ENCODE measurements at regions not wholly inside any gene's neighbourhood (a gene's known extent, or its start where the extent isn't known, plus 50 kb on each side); places are given as distances from the start of the nearest gene placed in this dataset.
"Not testable (repeated sequence)": the region's sequence is repeated elsewhere in the genome, so short reads cannot be mapped to it uniquely, and the experiment has no call there.

DNA sequence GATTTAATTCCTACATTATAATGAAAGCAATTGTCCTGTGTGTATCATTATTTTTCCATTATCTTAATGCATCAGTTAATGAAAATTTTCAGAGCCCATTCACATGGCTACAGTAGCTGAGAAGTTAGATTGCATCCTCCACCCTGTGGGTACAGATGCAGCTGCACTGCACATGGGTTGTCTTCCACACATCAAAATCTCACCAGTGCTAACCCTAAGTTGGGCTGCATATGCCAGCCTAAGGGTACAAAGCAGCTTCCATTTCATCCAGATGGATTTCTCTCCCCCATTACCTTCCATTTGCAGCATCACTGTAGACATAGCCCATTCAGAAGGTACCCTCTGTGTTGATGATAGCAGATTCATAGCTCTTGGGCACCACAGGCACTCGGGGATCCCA lies 74.7 kb upstream of the WDR11 start:
- no peak overlapping the region for H3K4me3 ChIP-seq
- H3K9ac ChIP-seq (ENCODE audit: insufficient read length) = no peak overlapping the region
- H3K27ac ChIP-seq = no peak overlapping the region
- H3K36me3 ChIP-seq (ENCODE audit: insufficient read depth, low read length) = no peaks in the 10 kb centered on the region
- DNase-seq (ENCODE audit: low read depth, low spot score) = no peak
- H3K9me3 ChIP-seq (ENCODE audit: low read depth, low read length) = no peaks in the 10 kb centered on the region
- TF ChIP-seq EZH2 (IDR thresholded peaks at IDR 0.05) (no peak), POLR2AphosphoS5 (IDR thresholded peaks at IDR 0.05; ENCODE audit: borderline replicate concordance, low read depth, low read length) (no peak), FOXP2 (optimal IDR thresholded peaks at IDR 0.05; ENCODE audit: control extremely low read depth, extremely low read length, insufficient read depth) (no peak)

DNA sequence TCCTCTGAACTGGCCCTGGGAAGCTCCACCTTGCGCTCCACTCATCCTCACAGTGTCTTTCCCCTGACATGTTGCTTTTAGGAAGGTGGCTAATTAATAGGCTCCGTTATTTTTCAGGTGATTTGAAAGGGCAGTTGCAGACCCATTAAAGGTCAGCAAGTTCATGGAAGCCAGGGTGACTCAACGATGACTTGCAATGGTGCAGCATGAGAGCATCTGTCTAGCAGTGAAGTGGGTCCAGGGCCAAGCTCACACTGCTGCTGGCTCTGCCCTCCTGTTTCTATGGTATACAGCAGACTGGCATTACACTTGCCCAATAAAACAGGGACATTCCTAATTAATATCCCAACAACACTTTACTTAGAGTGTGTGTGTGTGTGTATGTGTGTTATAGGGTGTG lies 68.8 kb upstream of the WDR11 start:
- H3K27ac ChIP-seq = no peak overlapping the region
- TF ChIP-seq FOXP2 (optimal IDR thresholded peaks at IDR 0.05; ENCODE audit: control extremely low read depth, extremely low read length, insufficient read depth) = no peak
- TF ChIP-seq EZH2 (IDR thresholded peaks at IDR 0.05) = no peak
- TF ChIP-seq POLR2AphosphoS5 (IDR thresholded peaks at IDR 0.05; ENCODE audit: borderline replicate concordance, low read depth, low read length) = no peak
- no peaks in the 10 kb centered on the region for H3K9me3 ChIP-seq (ENCODE audit: low read depth, low read length)
- H3K4me3 ChIP-seq = no peak overlapping the region
- no peak for DNase-seq (ENCODE audit: low read depth, low spot score)
- H3K36me3 ChIP-seq (ENCODE audit: insufficient read depth, low read length) = no peaks in the 10 kb centered on the region
- H3K9ac ChIP-seq (ENCODE audit: insufficient read length) = no peak overlapping the region

DNA sequence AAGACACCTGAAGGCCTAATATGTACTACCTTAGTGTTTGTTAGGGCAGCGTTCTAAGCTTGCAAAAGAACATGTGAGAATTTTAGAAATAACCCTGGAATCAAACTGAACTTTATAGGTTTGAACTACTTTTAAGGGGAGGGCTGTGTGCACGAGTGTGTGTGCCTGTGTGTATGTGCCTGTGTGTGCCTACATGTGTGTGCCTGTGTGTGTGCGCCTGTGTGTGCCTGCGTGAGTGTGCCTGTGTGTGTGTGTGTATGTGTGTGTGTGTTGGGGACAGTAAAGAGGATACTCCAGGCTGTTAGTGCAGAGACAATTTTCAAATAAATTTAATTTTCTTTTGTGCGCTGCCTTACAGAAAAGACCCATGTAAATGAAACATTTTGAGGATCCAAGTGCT lies 68.1 kb upstream of the WDR11 start:
- TF ChIP-seq FOXP2 (optimal IDR thresholded peaks at IDR 0.05; ENCODE audit: control extremely low read depth, extremely low read length, insufficient read depth) = no peak
- no peak for TF ChIP-seq POLR2AphosphoS5 (IDR thresholded peaks at IDR 0.05; ENCODE audit: borderline replicate concordance, low read depth, low read length)
- TF ChIP-seq EZH2 (IDR thresholded peaks at IDR 0.05) = no peak
- H3K36me3 ChIP-seq (ENCODE audit: insufficient read depth, low read length) = no peaks in the 10 kb centered on the region
- H3K27ac ChIP-seq = no peak overlapping the region
- no peak for DNase-seq (ENCODE audit: low read depth, low spot score)
- no peak overlapping the region for H3K9ac ChIP-seq (ENCODE audit: insufficient read length)
- no peak overlapping the region for H3K4me3 ChIP-seq
- no peaks in the 10 kb centered on the region for H3K9me3 ChIP-seq (ENCODE audit: low read depth, low read length)

DNA sequence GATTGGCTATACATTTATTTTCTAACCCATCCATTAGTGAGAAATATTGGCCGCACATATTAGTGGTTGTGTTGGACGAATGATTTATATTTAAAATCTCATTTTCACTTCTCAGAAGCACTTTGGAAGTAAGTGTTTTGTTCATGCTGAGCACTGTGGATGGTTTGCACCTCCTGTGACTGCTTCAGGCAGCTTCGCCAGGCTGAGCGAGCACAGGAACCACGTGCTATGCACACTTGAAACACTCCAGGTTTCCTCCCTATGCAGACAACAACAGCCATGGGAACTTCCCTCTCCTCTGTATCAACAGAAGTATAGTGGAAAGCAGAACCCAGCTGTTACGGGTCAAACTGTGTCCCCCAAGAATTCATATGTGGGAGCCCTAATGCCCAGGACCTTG lies 67.3 kb upstream of the WDR11 start:
- Histone ChIP-seq H3K4me3 (no peak overlapping the region), H3K9ac (ENCODE audit: insufficient read length) (no peak overlapping the region), H3K9me3 (ENCODE audit: low read depth, low read length) (no peaks in the 10 kb centered on the region), H3K27ac (no peak overlapping the region), H3K36me3 (ENCODE audit: insufficient read depth, low read length) (no peaks in the 10 kb centered on the region)
- no peak for TF ChIP-seq FOXP2 (optimal IDR thresholded peaks at IDR 0.05; ENCODE audit: control extremely low read depth, extremely low read length, insufficient read depth)
- TF ChIP-seq POLR2AphosphoS5 (IDR thresholded peaks at IDR 0.05; ENCODE audit: borderline replicate concordance, low read depth, low read length) = no peak
- no peak for DNase-seq (ENCODE audit: low read depth, low spot score)

DNA sequence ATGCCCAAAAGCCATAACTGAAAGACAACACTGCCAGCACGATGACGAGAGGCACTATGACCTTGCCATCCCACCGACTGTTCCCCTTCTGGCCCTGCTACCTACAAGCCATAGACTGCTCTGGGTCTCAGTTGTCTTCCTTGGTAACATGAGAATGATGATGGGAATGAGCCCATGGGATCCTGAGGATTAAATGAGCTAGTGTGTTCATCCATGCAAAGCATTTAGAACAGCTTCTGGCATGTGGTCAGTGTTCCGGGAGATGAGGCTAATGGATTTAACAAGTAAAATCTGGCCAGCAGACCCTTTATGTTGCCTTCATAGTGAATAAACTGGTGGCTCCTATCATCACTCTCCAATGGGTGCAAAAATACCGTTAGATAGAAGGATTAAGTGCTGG lies 62.4 kb upstream of the WDR11 start:
- no peaks in the 10 kb centered on the region for H3K9me3 ChIP-seq (ENCODE audit: low read depth, low read length)
- H3K9ac ChIP-seq (ENCODE audit: insufficient read length) = no peak overlapping the region
- no peak for DNase-seq (ENCODE audit: low read depth, low spot score)
- no peak overlapping the region for H3K27ac ChIP-seq
- no peak for TF ChIP-seq POLR2AphosphoS5 (IDR thresholded peaks at IDR 0.05; ENCODE audit: borderline replicate concordance, low read depth, low read length)
- TF ChIP-seq EZH2 (IDR thresholded peaks at IDR 0.05) = no peak
- TF ChIP-seq FOXP2 (optimal IDR thresholded peaks at IDR 0.05; ENCODE audit: control extremely low read depth, extremely low read length, insufficient read depth) = no peak
- H3K36me3 ChIP-seq (ENCODE audit: insufficient read depth, low read length) = no peaks in the 10 kb centered on the region
- no peak overlapping the region for H3K4me3 ChIP-seq

DNA sequence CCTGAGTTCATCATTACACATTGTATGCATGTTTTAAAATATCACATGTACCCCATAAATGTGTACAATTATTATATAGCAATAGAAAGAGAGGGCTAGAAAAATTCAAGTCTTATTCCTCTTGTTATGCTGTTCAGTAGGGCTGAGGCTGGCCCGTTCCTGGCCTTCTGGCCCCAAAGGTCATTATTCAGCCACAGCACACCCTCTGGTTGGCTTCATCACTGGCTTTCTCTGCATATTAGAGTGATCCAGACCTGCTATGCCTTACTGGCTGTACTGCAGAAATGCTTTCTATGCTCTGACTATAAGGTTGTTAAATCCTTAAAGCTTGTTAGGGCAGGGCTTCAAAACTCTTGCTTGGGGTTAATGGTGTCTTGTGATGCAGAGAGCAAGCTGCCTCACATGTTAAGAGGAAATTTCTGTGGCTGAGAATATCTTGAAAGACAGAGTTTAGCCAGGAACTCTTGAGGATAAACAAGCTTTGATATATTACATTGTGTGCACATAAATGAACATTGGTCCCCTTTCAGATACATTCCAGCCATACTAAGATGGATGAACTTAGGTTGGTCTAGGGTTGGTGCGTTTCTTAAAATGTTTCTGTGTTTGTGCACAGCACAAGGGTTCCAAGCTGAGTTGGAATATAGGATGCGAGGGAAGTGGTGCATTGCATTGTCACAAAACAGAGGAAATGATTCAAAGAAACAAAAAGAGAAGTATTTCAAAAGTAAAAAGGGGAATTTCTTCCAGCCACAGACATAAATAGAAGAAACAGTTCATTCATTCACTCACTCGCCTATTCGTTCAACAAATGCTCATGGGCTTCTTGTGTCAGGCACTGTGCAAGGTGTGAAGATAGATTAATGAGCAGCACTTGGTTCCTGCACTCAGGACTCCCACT lies 61.6 kb upstream of the WDR11 start:
- TF ChIP-seq EZH2 (IDR thresholded peaks at IDR 0.05) = no peak
- no peak for TF ChIP-seq FOXP2 (optimal IDR thresholded peaks at IDR 0.05; ENCODE audit: control extremely low read depth, extremely low read length, insufficient read depth)
- no peak for TF ChIP-seq POLR2AphosphoS5 (IDR thresholded peaks at IDR 0.05; ENCODE audit: borderline replicate concordance, low read depth, low read length)
- no peak overlapping the region for H3K27ac ChIP-seq
- no peak overlapping the region for H3K4me3 ChIP-seq
- no peak overlapping the region for H3K9ac ChIP-seq (ENCODE audit: insufficient read length)
- no peaks in the 10 kb centered on the region for H3K9me3 ChIP-seq (ENCODE audit: low read depth, low read length)
- H3K36me3 ChIP-seq (ENCODE audit: insufficient read depth, low read length) = no peaks in the 10 kb centered on the region
- no peak for DNase-seq (ENCODE audit: low read depth, low spot score)

DNA sequence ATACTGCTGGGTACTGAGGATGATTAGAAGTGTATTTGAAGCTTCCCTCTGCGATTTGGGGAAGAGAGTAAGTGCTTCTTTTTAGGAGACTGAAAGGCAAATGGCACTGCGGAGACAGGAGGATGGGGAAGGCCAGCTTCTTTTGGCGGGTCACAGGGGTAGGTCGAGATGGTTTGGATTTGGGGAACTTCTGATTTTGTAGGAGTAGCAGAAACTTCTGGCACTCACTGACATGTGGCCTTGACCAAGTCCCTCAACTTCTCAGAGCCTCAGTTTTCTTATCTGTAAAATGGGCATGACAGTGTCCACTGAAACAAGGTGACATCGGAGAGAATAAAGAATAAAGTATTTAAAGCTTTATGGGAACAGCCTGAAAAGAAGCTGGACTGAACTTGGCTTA lies 59.8 kb upstream of the WDR11 start:
- no peaks in the 10 kb centered on the region for H3K9me3 ChIP-seq (ENCODE audit: low read depth, low read length)
- H3K36me3 ChIP-seq (ENCODE audit: insufficient read depth, low read length) = no peaks in the 10 kb centered on the region
- DNase-seq (ENCODE audit: low read depth, low spot score) = no peak
- no peak overlapping the region for H3K4me3 ChIP-seq
- TF ChIP-seq EZH2 (IDR thresholded peaks at IDR 0.05) = no peak
- TF ChIP-seq POLR2AphosphoS5 (IDR thresholded peaks at IDR 0.05; ENCODE audit: borderline replicate concordance, low read depth, low read length) = no peak
- no peak for TF ChIP-seq FOXP2 (optimal IDR thresholded peaks at IDR 0.05; ENCODE audit: control extremely low read depth, extremely low read length, insufficient read depth)
- no peak overlapping the region for H3K9ac ChIP-seq (ENCODE audit: insufficient read length)
- no peak overlapping the region for H3K27ac ChIP-seq

DNA sequence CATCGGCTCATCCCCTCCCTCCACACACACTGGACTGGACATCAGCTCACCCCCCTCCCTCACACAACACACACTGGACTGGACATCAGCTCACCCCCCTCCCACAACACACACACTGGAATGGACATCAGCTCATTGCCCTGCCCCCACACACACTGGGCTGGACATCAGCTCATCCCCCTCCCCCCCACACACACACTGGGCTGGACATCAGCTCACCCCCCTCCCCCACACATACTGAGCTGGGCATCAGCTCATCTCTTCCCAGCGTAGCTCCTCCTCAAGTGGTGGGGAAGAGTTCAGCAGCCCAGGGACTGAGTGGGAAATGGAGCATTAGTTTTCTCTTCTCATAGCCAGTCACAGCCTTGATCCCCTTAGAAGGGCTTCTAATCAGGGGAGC lies 58.1 kb upstream of the WDR11 start:
- no peak overlapping the region for H3K27ac ChIP-seq
- no peaks in the 10 kb centered on the region for H3K9me3 ChIP-seq (ENCODE audit: low read depth, low read length)
- TF ChIP-seq EZH2 (IDR thresholded peaks at IDR 0.05) = no peak
- no peak for TF ChIP-seq FOXP2 (optimal IDR thresholded peaks at IDR 0.05; ENCODE audit: control extremely low read depth, extremely low read length, insufficient read depth)
- TF ChIP-seq POLR2AphosphoS5 (IDR thresholded peaks at IDR 0.05; ENCODE audit: borderline replicate concordance, low read depth, low read length) = no peak
- no peaks in the 10 kb centered on the region for H3K36me3 ChIP-seq (ENCODE audit: insufficient read depth, low read length)
- H3K4me3 ChIP-seq = no peak overlapping the region
- H3K9ac ChIP-seq (ENCODE audit: insufficient read length) = no peak overlapping the region
- DNase-seq (ENCODE audit: low read depth, low spot score) = no peak

DNA sequence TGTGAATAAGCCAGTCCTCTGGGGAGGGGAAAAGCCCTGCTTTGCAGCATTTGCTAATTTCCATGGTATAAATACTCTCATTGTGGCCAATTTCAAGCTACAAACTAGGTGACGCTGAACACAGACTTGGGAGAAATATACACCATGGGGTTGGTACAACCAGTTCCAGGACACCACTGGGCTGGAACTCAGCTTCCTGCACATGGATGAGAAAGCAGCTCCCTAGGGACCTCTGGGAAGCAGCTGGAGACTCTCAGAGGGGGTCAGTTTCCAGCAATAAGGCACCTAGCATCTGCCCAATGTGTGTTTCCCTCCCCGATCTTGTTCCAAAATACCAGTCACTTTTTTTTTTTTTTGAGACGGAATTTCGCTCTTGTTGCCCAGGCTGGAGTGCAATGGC lies 56.8 kb upstream of the WDR11 start:
- H3K9ac ChIP-seq (ENCODE audit: insufficient read length) = no peak overlapping the region
- no peak overlapping the region for H3K4me3 ChIP-seq
- H3K27ac ChIP-seq = no peak overlapping the region
- H3K36me3 ChIP-seq (ENCODE audit: insufficient read depth, low read length) = no peaks in the 10 kb centered on the region
- no peaks in the 10 kb centered on the region for H3K9me3 ChIP-seq (ENCODE audit: low read depth, low read length)
- DNase-seq (ENCODE audit: low read depth, low spot score) = no peak
- TF ChIP-seq EZH2 (IDR thresholded peaks at IDR 0.05) (no peak), FOXP2 (optimal IDR thresholded peaks at IDR 0.05; ENCODE audit: control extremely low read depth, extremely low read length, insufficient read depth) (no peak), POLR2AphosphoS5 (IDR thresholded peaks at IDR 0.05; ENCODE audit: borderline replicate concordance, low read depth, low read length) (no peak)

DNA sequence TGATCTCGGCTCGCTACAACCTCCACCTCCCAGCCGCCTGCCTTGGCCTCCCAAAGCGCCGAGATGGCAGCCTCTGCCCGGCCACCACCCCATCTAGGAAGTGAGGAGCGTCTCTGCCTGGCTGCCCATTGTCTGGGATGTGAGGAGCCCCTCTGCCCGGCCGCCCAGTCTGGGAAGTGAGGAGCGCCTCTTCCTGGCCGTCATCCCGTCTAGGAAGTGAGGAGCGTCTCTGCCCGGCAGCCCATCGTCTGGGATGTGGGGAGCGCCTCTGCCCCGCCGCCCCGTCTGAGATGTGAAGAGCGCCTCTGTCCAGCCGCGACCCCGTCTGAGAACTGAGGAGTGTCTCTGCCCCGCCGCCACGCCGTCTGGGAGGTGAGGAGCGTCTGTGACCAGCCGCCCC lies 52.9 kb upstream of the WDR11 start:
- not testable (repeated sequence) for DNase-seq (ENCODE audit: low read depth, low spot score); H3K4me3 ChIP-seq; H3K36me3 ChIP-seq (ENCODE audit: insufficient read depth, low read length)

More for the DNA sequence above, 52.9 kb upstream of the WDR11 start:
- H3K9me3 ChIP-seq (ENCODE audit: low read depth, low read length); H3K9ac ChIP-seq (ENCODE audit: insufficient read length); H3K27ac ChIP-seq: not testable (repeated sequence)
